Psoas muscle (tissue), 7 donors: ENCODE measurements at regions not wholly inside any gene's neighbourhood (a gene's known extent, or its start where the extent isn't known, plus 50 kb on each side); places are given as distances from the start of the nearest gene placed in this dataset.

Source experiments
- ATAC-seq, 4 donors: fragments of 200-7000 bp; cut with Tn5 transposase; one replicate each; pipeline ENCODE4 v1.9.1; 2020; ENCODE audit warnings: moderate library complexity in 3 of 4, mild to moderate bottlenecking in 2 of 4
- DNase-seq, 2 donors: peaks; one replicate each; pipeline ENCODE4 v3.0.0-alpha.2; 2020
- H3K27ac ChIP-seq: fragments of 200-600 bp; one replicate; pipeline ENCODE4 v1.8.0; 2022
- H3K27me3 ChIP-seq, 3 donors: fragments of 200-600 bp in 1 of 3; one replicate each; pipeline versions ENCODE4 v1.6.1 to v1.8.0; 2013 to 2022; ENCODE audit warnings: low read length in 2 of 3, mild to moderate bottlenecking in 2 of 3, moderate library complexity in 1 of 3; ENCODE audit not compliant: insufficient read depth in 3 of 3
- H3K36me3 ChIP-seq, 2 donors: fragments of 200-600 bp in 1 of 2; one replicate each; pipeline versions ENCODE4 v1.6.1 to v1.8.0; 2013 to 2022; ENCODE audit warnings: low read depth in 1 of 2, mild to moderate bottlenecking in 1 of 2, moderate library complexity in 1 of 2; ENCODE audit not compliant: insufficient read depth in 1 of 2
- H3K4me1 ChIP-seq: fragments of 200-600 bp; one replicate; pipeline ENCODE4 v1.8.0; 2022
- H3K4me3 ChIP-seq: fragments of 200-600 bp; one replicate; pipeline ENCODE4 v1.8.0; 2022; ENCODE audit warnings: mild to moderate bottlenecking
- H3K9me3 ChIP-seq: fragments of 200-600 bp; one replicate; pipeline ENCODE4 v1.8.0; 2022
- WGBS, 3 donors: extraction: QIAGEN DNeasy Blood & Tissue Kit; methylation state at CpG; one replicate each; pipeline versions ENCODE4 v1.1.6 to v1.1.7; 2013; 5-methylcytosine and 5-hydroxymethylcytosine counted together
- intact Hi-C, 2 donors: fragments of 100-400 bp; cut with DNase I; formaldehyde crosslinking; loops; one replicate each; pipeline versions ENCODE4 v1.11.0 to v1.14.2; 2022
- TF ChIP-seq, protein P1 (sequence below): fragments of 200-600 bp; IDR thresholded peaks from one replicate; pipeline ENCODE4 v1.8.0; 2022; ENCODE audit warnings: antibody characterized with exemption
- donor health status: healthy with polysubstance abuse.
- donor health status: DM: no; HTN: no; CAD: no; lungs with moderate emphysema.
- donor health status: Bipolar disorder and iron deficiency.
- donor health status: healthy.
- donor health status: DM: yes; HTN: yes; CAD: no.
- donor health status: DM: no; HTN: no; CAD: no.
- donor health status: DM: yes; HTN: yes; CAD: no.

DNA sequence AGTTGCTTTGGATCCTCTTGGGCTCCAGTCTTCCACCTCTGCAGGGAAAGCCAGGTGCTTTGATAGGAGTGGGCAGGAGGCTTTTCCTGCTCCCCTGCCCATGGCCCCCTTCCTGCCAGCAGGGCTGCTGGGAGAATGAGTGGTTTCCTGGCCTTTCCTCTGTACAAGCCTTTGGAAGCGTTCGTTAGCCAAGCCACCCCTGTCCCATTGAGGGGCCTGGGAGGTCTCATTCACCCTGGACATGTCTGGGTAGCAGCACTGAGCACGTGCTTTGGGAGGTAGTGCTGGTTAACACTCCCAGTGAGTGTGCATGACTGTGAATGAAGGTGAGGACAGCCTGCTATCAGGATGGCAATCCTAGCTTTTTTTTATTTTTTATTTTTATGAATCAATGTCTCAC is 118.5 kb upstream of the CACNA1E start:
- Histone ChIP-seq H3K4me1 (no peaks in the 10 kb centered on the region), H3K9me3 (no peaks in the 10 kb centered on the region), H3K27me3 (peaks cover 0 to 2% (median 0%) of the 10 kb centered on the region in 3 donors), H3K4me3 (no peak overlapping the region), H3K36me3 (no peaks in the 10 kb centered on the region), H3K27ac (no peak overlapping the region)
- TF ChIP-seq, protein P1, sequence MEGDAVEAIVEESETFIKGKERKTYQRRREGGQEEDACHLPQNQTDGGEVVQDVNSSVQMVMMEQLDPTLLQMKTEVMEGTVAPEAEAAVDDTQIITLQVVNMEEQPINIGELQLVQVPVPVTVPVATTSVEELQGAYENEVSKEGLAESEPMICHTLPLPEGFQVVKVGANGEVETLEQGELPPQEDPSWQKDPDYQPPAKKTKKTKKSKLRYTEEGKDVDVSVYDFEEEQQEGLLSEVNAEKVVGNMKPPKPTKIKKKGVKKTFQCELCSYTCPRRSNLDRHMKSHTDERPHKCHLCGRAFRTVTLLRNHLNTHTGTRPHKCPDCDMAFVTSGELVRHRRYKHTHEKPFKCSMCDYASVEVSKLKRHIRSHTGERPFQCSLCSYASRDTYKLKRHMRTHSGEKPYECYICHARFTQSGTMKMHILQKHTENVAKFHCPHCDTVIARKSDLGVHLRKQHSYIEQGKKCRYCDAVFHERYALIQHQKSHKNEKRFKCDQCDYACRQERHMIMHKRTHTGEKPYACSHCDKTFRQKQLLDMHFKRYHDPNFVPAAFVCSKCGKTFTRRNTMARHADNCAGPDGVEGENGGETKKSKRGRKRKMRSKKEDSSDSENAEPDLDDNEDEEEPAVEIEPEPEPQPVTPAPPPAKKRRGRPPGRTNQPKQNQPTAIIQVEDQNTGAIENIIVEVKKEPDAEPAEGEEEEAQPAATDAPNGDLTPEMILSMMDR, result no peak
- ATAC-seq, result no peak
- intact Hi-C loops, result no loop called here
- DNase-seq, result no peak
- 84 to 93% (median 89%) methylated on average over 3 of the region's 3 CpGs for WGBS, 3 donors

DNA sequence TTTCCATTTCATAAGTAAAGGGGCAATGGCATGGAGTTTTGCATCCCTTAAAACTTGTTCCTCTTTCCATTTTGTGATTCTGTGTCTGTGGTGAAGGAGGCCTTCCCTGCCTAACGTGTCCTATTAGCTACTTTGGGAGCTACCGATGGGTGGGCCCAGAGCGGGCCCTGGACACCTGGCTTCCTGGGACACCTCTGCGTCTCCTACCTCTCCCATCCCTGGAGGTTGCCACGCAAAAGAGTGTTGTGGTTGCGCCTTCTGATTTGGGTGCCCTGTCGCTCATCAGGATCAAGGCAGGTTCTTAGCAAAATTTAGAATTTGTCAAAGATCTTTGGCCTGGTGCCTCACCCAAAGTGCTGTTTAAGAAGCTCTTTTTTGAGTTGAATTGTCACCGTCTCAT is 116.4 kb upstream of the CACNA1E start:
- DNase-seq (no peak), ATAC-seq (no peak)
- Histone ChIP-seq H3K4me1 (no peaks in the 10 kb centered on the region), H3K27ac (no peak overlapping the region), H3K4me3 (no peak overlapping the region), H3K9me3 (peaks cover 2% of the 10 kb centered on the region), H3K36me3 (no peaks in the 10 kb centered on the region), H3K27me3 (peaks cover 0 to 2% (median 0%) of the 10 kb centered on the region in 3 donors)
- intact Hi-C loops, result no loop called here
- TF ChIP-seq, protein P1, result no peak
- 90 to 94% (median 91%) methylated on average over 8 of the region's 8 CpGs for WGBS, 3 donors

GRCh38 chr1:181369416-181369815 is 113.9 kb upstream of the CACNA1E start:
- no peak overlapping the region for H3K27ac ChIP-seq
- peaks cover 0 to 2% (median 0%) of the 10 kb centered on the region in 3 donors for H3K27me3 ChIP-seq
- no peaks in the 10 kb centered on the region for H3K36me3 ChIP-seq
- DNase-seq, result no peak
- 50 to 70% (median 51%) methylated on average over 4 of the region's 4 CpGs for WGBS, 3 donors
- TF ChIP-seq, protein P1, result no peak
- ATAC-seq, result no peak
- H3K4me3 ChIP-seq, result no peak overlapping the region
- H3K9me3 ChIP-seq, result peaks cover 5% of the 10 kb centered on the region
- H3K4me1 ChIP-seq, result no peaks in the 10 kb centered on the region
- intact Hi-C loops, result no loop called here

DNA sequence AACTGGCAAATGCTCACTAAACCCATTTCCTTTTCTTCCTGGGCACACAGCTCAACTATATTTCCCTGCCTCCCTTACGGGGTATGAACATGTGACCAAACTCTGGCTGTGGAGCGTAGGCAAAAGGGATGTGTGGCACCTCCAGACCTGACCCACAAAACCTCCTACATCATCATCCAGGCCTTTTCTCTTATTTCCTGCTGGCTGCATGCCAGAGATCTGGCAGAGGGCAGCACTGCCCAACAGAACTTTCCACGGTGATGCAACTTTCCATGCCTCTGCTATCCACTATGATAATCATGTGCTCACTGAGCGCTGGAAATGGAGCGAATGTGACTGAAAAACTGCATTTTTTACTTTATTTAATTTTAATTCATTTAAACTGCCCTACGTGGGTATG is 99.6 kb upstream of the CACNA1E start:
- Histone ChIP-seq H3K27ac (no peak overlapping the region), H3K27me3 (no peaks in the 10 kb centered on the region), H3K4me1 (no peaks in the 10 kb centered on the region), H3K36me3 (no peaks in the 10 kb centered on the region), H3K4me3 (no peak overlapping the region), H3K9me3 (no peaks in the 10 kb centered on the region)
- WGBS, 3 donors, result 62 to 85% (median 72%) methylated on average over 6 of the region's 6 CpGs
- intact Hi-C loops, result no loop called here
- ATAC-seq, result no peak
- no peak for DNase-seq
- TF ChIP-seq, protein P1, result no peak

GRCh38 chr1:181386340-181386739 is 97.0 kb upstream of the CACNA1E start:
- no peak for ATAC-seq
- WGBS, 3 donors, result 19 to 26% (median 25%) methylated on average over 2 of the region's 2 CpGs
- Histone ChIP-seq H3K27ac (no peak overlapping the region), H3K9me3 (no peaks in the 10 kb centered on the region), H3K4me1 (no peaks in the 10 kb centered on the region), H3K4me3 (no peak overlapping the region), H3K27me3 (peaks cover 0 to 5% (median 0%) of the 10 kb centered on the region in 3 donors), H3K36me3 (no peaks in the 10 kb centered on the region)
- TF ChIP-seq, protein P1, result no peak
- no peak for DNase-seq
- intact Hi-C loops, result no loop called here
